Stimulated activated CD4-positive, alpha-beta T cell treated with anti-CD3 and anti-CD28 coated beads, Interleukin-2, amount 100 ng/mL, for 4 hours (primary cell): ENCODE measurements at regions not wholly inside any gene's neighbourhood (a gene's known extent, or its start where the extent isn't known, plus 50 kb on each side); places are given as distances from the start of the nearest gene placed in this dataset.

Experiments
- DNase-seq: peaks from one replicate; pipeline ENCODE4 v3.0.0-alpha.2; 2020; ENCODE audit warnings: low read depth

- DNase-seq: no peak
Observed at GRCh38 chr5:149441986-149442385, 62.9 kb upstream of the IL17B start.

DNA sequence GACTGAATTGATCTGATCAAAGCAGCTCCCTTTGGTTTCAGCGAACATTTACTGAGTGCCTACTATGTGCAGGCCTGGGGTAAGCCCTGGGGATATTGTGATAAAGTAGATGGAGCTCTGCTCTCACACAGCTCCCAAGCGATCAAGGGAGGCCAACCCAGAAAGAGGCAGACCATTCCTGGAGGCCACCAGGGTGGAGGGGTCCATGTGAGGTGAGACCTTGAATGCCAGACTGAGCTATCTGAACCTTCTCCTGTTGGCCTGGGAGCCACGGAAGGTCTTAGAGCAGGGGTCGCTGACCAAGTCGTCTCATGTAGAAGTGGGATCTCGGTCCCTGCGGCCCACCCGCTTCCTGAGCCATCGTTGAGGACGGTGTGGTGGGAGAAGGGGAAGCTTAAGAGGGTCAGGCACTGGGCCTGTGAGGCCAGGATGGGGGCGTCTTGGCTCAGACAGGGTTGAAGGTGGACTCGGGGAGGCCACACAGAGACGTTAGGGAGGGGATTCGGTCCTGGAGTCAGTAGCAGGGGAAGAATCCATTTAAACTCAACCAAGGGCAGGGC, 62.2 kb upstream of the IL17B start:
- DNase-seq: no peak

GRCh38 chr5:149439899-149440542, 60.9 kb upstream of the IL17B start:
- peak; percentile 6 for DNase-seq

GRCh38 chr5:149438711-149439132, 59.6 kb upstream of the IL17B start:
- DNase-seq: no peak

DNA sequence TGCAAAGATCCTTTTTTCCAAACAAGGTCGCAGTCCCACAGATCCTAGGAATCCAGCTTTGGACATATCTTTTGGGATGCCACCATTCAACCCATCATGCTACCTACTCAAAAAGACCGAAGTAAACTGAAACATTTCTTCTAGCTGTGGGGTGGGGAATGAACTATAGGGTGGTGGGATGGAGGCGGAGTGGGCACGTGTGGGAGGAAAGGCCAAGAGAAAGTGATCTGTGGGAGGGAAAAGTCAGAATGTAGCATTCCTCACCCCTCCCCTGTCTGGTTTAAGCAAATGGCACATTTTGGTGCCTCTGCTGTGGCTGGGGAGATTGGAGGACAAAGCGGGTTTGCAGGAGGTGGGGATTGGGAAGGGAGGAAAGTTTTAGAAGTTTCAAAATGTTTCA, 59.2 kb upstream of the IL17B start:
- DNase-seq: no peak

- DNase-seq: no peak
Observed at GRCh38 chr5:149437391-149438040, 58.4 kb upstream of the IL17B start.

- DNase-seq: no peak
Observed at GRCh38 chr5:149435660-149436059, 56.6 kb upstream of the IL17B start.

GRCh38 chr5:149435015-149435376, 55.9 kb upstream of the IL17B start:
- DNase-seq: no peak

- peak; percentile 33 for DNase-seq
Observed at GRCh38 chr5:149434162-149435014, 55.3 kb upstream of the IL17B start.

- no peak for DNase-seq
Observed at GRCh38 chr5:149433524-149434131, 54.5 kb upstream of the IL17B start.

GRCh38 chr5:149432911-149433401, 53.9 kb upstream of the IL17B start:
- no peak for DNase-seq

DNA sequence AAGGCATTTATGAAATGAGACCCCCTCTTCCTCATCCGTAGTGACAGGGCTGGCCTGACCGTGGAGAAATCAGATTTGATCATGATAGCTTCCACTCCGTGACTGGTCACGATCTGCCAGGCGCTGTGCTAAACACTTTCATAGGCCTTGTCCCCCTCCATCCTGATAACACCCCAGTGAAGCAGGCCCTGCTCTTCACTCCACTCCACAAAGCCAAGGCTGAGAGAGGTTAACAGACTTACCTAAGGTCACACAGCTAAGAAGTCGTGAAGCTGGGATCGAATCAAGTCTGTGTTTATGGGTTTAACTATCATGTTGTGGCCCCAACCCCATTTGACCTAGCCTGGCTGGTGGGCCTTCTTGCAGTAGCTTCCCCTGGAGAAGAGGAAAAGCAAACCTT, 53.3 kb upstream of the IL17B start:
- DNase-seq: no peak

- DNase-seq: no peak
Observed at GRCh38 chr5:149429839-149430721, 51.0 kb upstream of the IL17B start.
